ENCODE measurements at regions not wholly inside any gene's neighbourhood (a gene's known extent, or its start where the extent isn't known, plus 50 kb on each side); places are given as distances from the start of the nearest gene placed in this dataset.
"Not testable (repeated sequence)": the region's sequence is repeated elsewhere in the genome, so short reads cannot be mapped to it uniquely, and the experiment has no call there.

GRCh38 chr17:30594953-30595371, 117.8 kb downstream of the GOSR1 start:
- DNase-seq (ENCODE audit: low spot score); H3K4me3 Mint-ChIP-seq; H3K4me1 Mint-ChIP-seq (ENCODE audit: low read depth); intact Hi-C loops (cut with micrococcal nuclease); H3K9me3 Mint-ChIP-seq; H3K36me3 Mint-ChIP-seq (ENCODE audit: low read depth); H3K27ac Mint-ChIP-seq: not testable (repeated sequence)
- peaks cover 19% of the 10 kb centered on the region for H3K27me3 Mint-ChIP-seq (ENCODE audit: insufficient read depth)

- Mint-ChIP-seq H3K4me3 (no peak overlapping the region), H3K36me3 (ENCODE audit: low read depth) (no peaks in the 10 kb centered on the region), H3K9me3 (peaks cover 3% of the 10 kb centered on the region), H3K27me3 (ENCODE audit: insufficient read depth) (peaks cover 14% of the 10 kb centered on the region), H3K4me1 (ENCODE audit: low read depth) (peaks cover 3% of the 10 kb centered on the region), H3K27ac (no peak overlapping the region)
- no peak for DNase-seq (ENCODE audit: low spot score)
- intact Hi-C loops (cut with micrococcal nuclease): no loop called here
Observed at GRCh38 chr17:30594223-30594952, 117.2 kb downstream of the GOSR1 start.

GRCh38 chr17:30590081-30590733, 113.0 kb downstream of the GOSR1 start:
- DNase-seq (ENCODE audit: low spot score): no peak
- Mint-ChIP-seq H3K27ac (no peak overlapping the region), H3K27me3 (ENCODE audit: insufficient read depth) (peaks cover 3% of the 10 kb centered on the region), H3K36me3 (ENCODE audit: low read depth) (no peaks in the 10 kb centered on the region), H3K4me3 (no peak overlapping the region), H3K4me1 (ENCODE audit: low read depth) (peaks cover 6% of the 10 kb centered on the region), H3K9me3 (no peaks in the 10 kb centered on the region)
- intact Hi-C loops (cut with micrococcal nuclease): no loop called here

GRCh38 chr17:30589431-30589830, 112.2 kb downstream of the GOSR1 start:
- H3K4me1 Mint-ChIP-seq (ENCODE audit: low read depth): peaks cover 6% of the 10 kb centered on the region
- intact Hi-C loops (cut with micrococcal nuclease): no loop called here
- no peak for DNase-seq (ENCODE audit: low spot score)
- no peaks in the 10 kb centered on the region for H3K36me3 Mint-ChIP-seq (ENCODE audit: low read depth)
- H3K27ac Mint-ChIP-seq: no peak overlapping the region
- peaks cover 3% of the 10 kb centered on the region for H3K27me3 Mint-ChIP-seq (ENCODE audit: insufficient read depth)
- no peaks in the 10 kb centered on the region for H3K9me3 Mint-ChIP-seq
- no peak overlapping the region for H3K4me3 Mint-ChIP-seq

- Mint-ChIP-seq H3K36me3 (ENCODE audit: low read depth) (no peaks in the 10 kb centered on the region), H3K27ac (no peak overlapping the region), H3K9me3 (no peaks in the 10 kb centered on the region), H3K4me1 (ENCODE audit: low read depth) (peaks cover 6% of the 10 kb centered on the region), H3K27me3 (ENCODE audit: insufficient read depth) (peaks cover 5% of the 10 kb centered on the region), H3K4me3 (no peak overlapping the region)
- no peak for DNase-seq (ENCODE audit: low spot score)
- intact Hi-C loops (cut with micrococcal nuclease): no loop called here
Observed at GRCh38 chr17:30588798-30589247, 111.6 kb downstream of the GOSR1 start.

GRCh38 chr17:30586818-30587595, 109.8 kb downstream of the GOSR1 start:
- intact Hi-C loops (cut with micrococcal nuclease): no loop called here
- Mint-ChIP-seq H3K4me1 (ENCODE audit: low read depth) (peaks cover 6% of the 10 kb centered on the region), H3K27me3 (ENCODE audit: insufficient read depth) (peaks cover 5% of the 10 kb centered on the region), H3K27ac (no peak overlapping the region), H3K36me3 (ENCODE audit: low read depth) (no peaks in the 10 kb centered on the region), H3K9me3 (no peaks in the 10 kb centered on the region), H3K4me3 (no peak overlapping the region)
- DNase-seq (ENCODE audit: low spot score): no peak

- H3K9me3 Mint-ChIP-seq: no peaks in the 10 kb centered on the region
- H3K36me3 Mint-ChIP-seq (ENCODE audit: low read depth): no peaks in the 10 kb centered on the region
- H3K4me1 Mint-ChIP-seq (ENCODE audit: low read depth): peaks cover 6% of the 10 kb centered on the region
- no peak overlapping the region for H3K4me3 Mint-ChIP-seq
- H3K27ac Mint-ChIP-seq: no peak overlapping the region
- DNase-seq (ENCODE audit: low spot score): no peak
- peaks cover 5% of the 10 kb centered on the region for H3K27me3 Mint-ChIP-seq (ENCODE audit: insufficient read depth)
- intact Hi-C loops (cut with micrococcal nuclease): no loop called here
Observed at GRCh38 chr17:30584810-30585209, 107.6 kb downstream of the GOSR1 start.

GRCh38 chr17:30580916-30581315, 103.7 kb downstream of the GOSR1 start:
- no peak overlapping the region for H3K27ac Mint-ChIP-seq
- H3K27me3 Mint-ChIP-seq (ENCODE audit: insufficient read depth): peaks cover 5% of the 10 kb centered on the region
- H3K36me3 Mint-ChIP-seq (ENCODE audit: low read depth): no peaks in the 10 kb centered on the region
- no peak overlapping the region for H3K4me3 Mint-ChIP-seq
- H3K9me3 Mint-ChIP-seq: no peaks in the 10 kb centered on the region
- no peak for DNase-seq (ENCODE audit: low spot score)
- no peaks in the 10 kb centered on the region for H3K4me1 Mint-ChIP-seq (ENCODE audit: low read depth)
- intact Hi-C loops (cut with micrococcal nuclease): no loop called here

- DNase-seq (ENCODE audit: low spot score): no peak
- H3K9me3 Mint-ChIP-seq: no peaks in the 10 kb centered on the region
- no peaks in the 10 kb centered on the region for H3K36me3 Mint-ChIP-seq (ENCODE audit: low read depth)
- intact Hi-C loops (cut with micrococcal nuclease): no loop called here
- H3K27me3 Mint-ChIP-seq (ENCODE audit: insufficient read depth): peaks cover 5% of the 10 kb centered on the region
- H3K4me1 Mint-ChIP-seq (ENCODE audit: low read depth): no peaks in the 10 kb centered on the region
- no peak overlapping the region for H3K27ac Mint-ChIP-seq
- no peak overlapping the region for H3K4me3 Mint-ChIP-seq
Observed at GRCh38 chr17:30579610-30580315, 102.6 kb downstream of the GOSR1 start.

- DNase-seq (ENCODE audit: low spot score); H3K9me3 Mint-ChIP-seq; H3K27me3 Mint-ChIP-seq (ENCODE audit: insufficient read depth); H3K27ac Mint-ChIP-seq; intact Hi-C loops (cut with micrococcal nuclease); H3K4me3 Mint-ChIP-seq; H3K4me1 Mint-ChIP-seq (ENCODE audit: low read depth); H3K36me3 Mint-ChIP-seq (ENCODE audit: low read depth): not testable (repeated sequence)
Observed at GRCh38 chr17:30578015-30578717, 101.0 kb downstream of the GOSR1 start.

Measured in activated T-helper 1 cell treated with anti-CD3 and anti-CD28 coated beads, Interleukin-12 subunit alpha, Interleukin-12 subunit beta, Interleukin-2, Interleukin-4 antibody, amounts not matched to agents 30 ng/mL and 10 ng/mL and 1 ng/mL, durations not matched to agents 14 hours and 24 hours and 36 hours (primary cell).